Lung (tissue), 11 donors: ENCODE measurements at regions not wholly inside any gene's neighbourhood (a gene's known extent, or its start where the extent isn't known, plus 50 kb on each side); places are given as distances from the start of the nearest gene placed in this dataset.

Experiments used
- ATAC-seq: fragments of 200-7000 bp; cut with Tn5 transposase; one replicate; pipeline ENCODE4 v1.9.1; 2020; ENCODE audit warnings: moderate number of reproducible peaks; ENCODE audit not compliant: insufficient read depth, low FRiP score
- DNase-seq, 3 donors: peaks; one replicate each; pipeline ENCODE4 v3.0.0-alpha.2; 2013 to 2017
- H3K27ac ChIP-seq, 2 donors: one replicate each; pipeline ENCODE4 v1.5.1; 2013; ENCODE audit warnings: mild to moderate bottlenecking in 2 of 2, moderate library complexity in 2 of 2, control low read depth in 1 of 2, inconsistent platforms in 1 of 2, low read depth in 1 of 2, low read length in 1 of 2
- H3K27me3 ChIP-seq, 3 donors: one replicate each; pipeline ENCODE4 v1.5.1; 2013; ENCODE audit warnings: low read length in 2 of 3; ENCODE audit not compliant: control insufficient read depth in 3 of 3, insufficient read depth in 3 of 3
- H3K36me3 ChIP-seq, 4 donors: one replicate each; pipeline ENCODE4 v1.5.1; 2013; ENCODE audit warnings: low read length in 4 of 4, mild to moderate bottlenecking in 1 of 4, moderate library complexity in 1 of 4; ENCODE audit not compliant: control insufficient read depth in 4 of 4, insufficient read depth in 4 of 4
- H3K4me1 ChIP-seq, 5 donors: one replicate each; pipeline ENCODE4 v1.5.1; 2013; ENCODE audit warnings: low read length in 5 of 5, mild to moderate bottlenecking in 2 of 5, moderate library complexity in 1 of 5; ENCODE audit not compliant: control insufficient read depth in 5 of 5, insufficient read depth in 5 of 5
- H3K4me3 ChIP-seq: one replicate; pipeline ENCODE4 v1.5.1; 2013; ENCODE audit warnings: mild to moderate bottlenecking, control low read depth, moderate library complexity
- H3K9ac ChIP-seq, 2 donors: one replicate each; pipeline ENCODE4 v1.5.1; 2013; ENCODE audit warnings: low read length in 2 of 2, control low read depth in 1 of 2; ENCODE audit not compliant: insufficient read depth in 1 of 2
- H3K9me3 ChIP-seq, 4 donors: one replicate each; pipeline ENCODE4 v1.5.1; 2013; ENCODE audit warnings: low read length in 3 of 4, mild to moderate bottlenecking in 1 of 4, moderate library complexity in 1 of 4; ENCODE audit not compliant: control insufficient read depth in 4 of 4, insufficient read depth in 3 of 4
- CTCF ChIP-seq: IDR thresholded peaks from 2 replicates; pipeline ENCODE4 v1.5.1; 2012; ENCODE audit warnings: mild to moderate bottlenecking; ENCODE audit errors: control extremely low read depth, extremely low read depth
- WGBS, 2 donors: extraction: QIAGEN DNeasy Blood & Tissue Kit; methylation state at CpG; one replicate each; pipeline ENCODE4 v1.1.7; 2013; 5-methylcytosine and 5-hydroxymethylcytosine counted together
- donor health status: control.
- donor health status: control.
- donor health status: Bipolar disorder and iron deficiency.
- donor health status: healthy.
- donor health status: DM: yes; HTN: yes; CAD: no.

DNA sequence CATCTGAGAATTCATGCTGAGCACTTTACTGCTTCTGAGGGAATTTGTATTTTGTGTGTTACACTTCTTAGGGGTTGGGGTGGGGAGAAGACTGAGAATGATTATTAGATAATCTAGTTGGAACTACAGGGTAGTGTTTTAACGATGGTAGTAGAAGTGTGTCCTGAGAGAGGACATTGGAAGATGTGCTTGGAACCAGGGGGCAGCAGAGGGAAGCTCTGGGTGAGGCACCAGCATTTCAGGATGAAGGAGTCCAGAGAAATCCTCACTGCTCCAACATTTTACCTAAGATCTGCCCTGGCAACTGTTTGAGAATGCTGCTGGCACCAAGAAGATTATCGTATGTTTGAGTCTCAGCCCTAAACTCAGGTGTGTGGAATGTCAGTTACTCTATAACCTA, 145.5 kb downstream of the SQOR start:
- no peak for ATAC-seq
- Histone ChIP-seq H3K9me3 (peaks cover 0 to 2% (median 0%) of the 10 kb centered on the region in 4 donors), H3K9ac (no peak overlapping the region), H3K4me3 (no peak overlapping the region), H3K27me3 (no peaks in the 10 kb centered on the region), H3K36me3 (no peaks in the 10 kb centered on the region), H3K4me1 (peaks cover 0 to 5% (median 0%) of the 10 kb centered on the region in 5 donors), H3K27ac (no peak overlapping the region)
- no peak for TF ChIP-seq CTCF
- DNase-seq: no peak
- WGBS, 2 donors: 74 to 77% methylated on average over 2 of the region's 2 CpGs

DNA sequence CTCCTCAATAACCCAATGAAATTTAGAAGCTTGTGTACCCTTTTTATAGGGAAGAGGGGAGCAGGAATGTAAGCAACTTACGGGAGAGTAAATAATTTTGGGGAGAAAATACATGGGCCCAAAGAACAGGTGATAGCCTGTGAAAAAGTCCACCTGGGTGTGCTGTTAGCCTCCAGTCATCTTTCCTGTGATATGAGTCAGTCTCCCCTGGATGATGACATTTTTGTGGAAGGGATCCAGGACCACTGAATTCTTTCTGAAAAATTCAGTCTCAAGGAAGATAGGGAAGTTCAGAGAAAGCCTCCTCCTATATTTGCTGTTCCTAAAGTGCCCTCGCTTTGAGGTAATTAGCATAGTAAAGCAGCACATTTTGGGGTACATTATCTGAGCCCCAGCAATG, 149.8 kb downstream of the SQOR start:
- Histone ChIP-seq H3K27me3 (no peaks in the 10 kb centered on the region), H3K36me3 (no peaks in the 10 kb centered on the region), H3K27ac (no peak overlapping the region), H3K9ac (no peak overlapping the region), H3K4me1 (peaks cover 0 to 5% (median 0%) of the 10 kb centered on the region in 5 donors), H3K9me3 (no peaks in the 10 kb centered on the region), H3K4me3 (no peak overlapping the region)
- no peak for TF ChIP-seq CTCF
- WGBS, 2 donors: 69 to 86% methylated on average over 2 of the region's 2 CpGs
- no peak for ATAC-seq
- no peak for DNase-seq

GRCh38 chr15:45785897-45786296, 151.1 kb downstream of the SQOR start:
- Histone ChIP-seq H3K4me3 (no peak overlapping the region), H3K4me1 (peaks cover 0 to 5% (median 0%) of the 10 kb centered on the region in 5 donors), H3K9ac (no peak overlapping the region), H3K27ac (no peak overlapping the region), H3K27me3 (no peaks in the 10 kb centered on the region), H3K36me3 (no peaks in the 10 kb centered on the region), H3K9me3 (no peaks in the 10 kb centered on the region)
- no peak for TF ChIP-seq CTCF
- peak in 1 of 3 donors; percentile 16 for DNase-seq
- 80 to 90% methylated on average over 2 of the region's 2 CpGs for WGBS, 2 donors
- ATAC-seq: no peak

- Histone ChIP-seq H3K9ac (no peak overlapping the region), H3K4me1 (peaks cover 0 to 3% (median 0%) of the 10 kb centered on the region in 5 donors), H3K9me3 (no peaks in the 10 kb centered on the region), H3K27me3 (no peaks in the 10 kb centered on the region), H3K27ac (no peak overlapping the region), H3K36me3 (no peaks in the 10 kb centered on the region), H3K4me3 (no peak overlapping the region)
- 37 to 48% methylated on average over 4 of the region's 4 CpGs for WGBS, 2 donors
- no peak for ATAC-seq
- TF ChIP-seq CTCF: no peak
- peak in 2 of 3 donors; percentile 22 to 34 for DNase-seq
Observed at GRCh38 chr15:45790325-45790943, 155.6 kb downstream of the SQOR start.
